ENCODE measurements at regions not wholly inside any gene's neighbourhood (a gene's known extent, or its start where the extent isn't known, plus 50 kb on each side); places are given as distances from the start of the nearest gene placed in this dataset.

GRCh38 chr18:41357708-41358107 lies 597.3 kb upstream of the PIK3C3 start:
- no peak for DNase-seq (ENCODE audit: low read depth in 3 of 3)

GRCh38 chr18:41353777-41354528 lies 601.1 kb upstream of the PIK3C3 start:
- no peak for DNase-seq (ENCODE audit: low read depth in 3 of 3)

GRCh38 chr18:41351430-41351829 lies 603.6 kb upstream of the PIK3C3 start:
- DNase-seq (ENCODE audit: low read depth in 3 of 3), result no peak

GRCh38 chr18:41347057-41347456 lies 608.0 kb upstream of the PIK3C3 start:
- no peak for DNase-seq (ENCODE audit: low read depth in 3 of 3)

GRCh38 chr18:41343808-41344207 lies 611.2 kb upstream of the PIK3C3 start:
- DNase-seq (ENCODE audit: low read depth in 3 of 3), result no peak

GRCh38 chr18:41338341-41338740 lies 616.7 kb upstream of the PIK3C3 start:
- no peak for DNase-seq (ENCODE audit: low read depth in 3 of 3)

GRCh38 chr18:41331661-41332060 lies 623.4 kb upstream of the PIK3C3 start:
- no peak for DNase-seq (ENCODE audit: low read depth in 3 of 3)

- DNase-seq (ENCODE audit: low read depth in 3 of 3), result no peak
These were observed 628.7 kb upstream of the PIK3C3 start for GRCh38 chr18:41326311-41326710.

- DNase-seq (ENCODE audit: low read depth in 3 of 3), result no peak
These were observed 630.1 kb upstream of the PIK3C3 start for GRCh38 chr18:41324934-41325333.

- no peak for DNase-seq (ENCODE audit: low read depth in 3 of 3)
These were observed 630.8 kb upstream of the PIK3C3 start for GRCh38 chr18:41324020-41324791.

- no peak for DNase-seq (ENCODE audit: low read depth in 3 of 3)
These were observed 632.0 kb upstream of the PIK3C3 start for GRCh38 chr18:41323044-41323443.

- no peak for DNase-seq (ENCODE audit: low read depth in 3 of 3)
These were observed 634.9 kb upstream of the PIK3C3 start for GRCh38 chr18:41320100-41320499.

GRCh38 chr18:41315134-41315533 lies 639.9 kb upstream of the PIK3C3 start:
- DNase-seq (ENCODE audit: low read depth in 3 of 3), result no peak

GRCh38 chr18:41311571-41312547 lies 643.2 kb upstream of the PIK3C3 start:
- DNase-seq (ENCODE audit: low read depth in 3 of 3), result no peak

GRCh38 chr18:41297740-41298139 lies 657.3 kb upstream of the PIK3C3 start:
- no peak for DNase-seq (ENCODE audit: low read depth in 3 of 3)

GRCh38 chr18:41269294-41269693 lies 685.7 kb upstream of the PIK3C3 start:
- DNase-seq (ENCODE audit: low read depth in 3 of 3), result no peak

GRCh38 chr18:41268271-41268670 lies 686.8 kb upstream of the PIK3C3 start:
- DNase-seq (ENCODE audit: low read depth in 3 of 3), result no peak

GRCh38 chr18:41266616-41267015 lies 688.4 kb upstream of the PIK3C3 start:
- DNase-seq (ENCODE audit: low read depth in 3 of 3), result no peak

GRCh38 chr18:41266204-41266603 lies 688.8 kb upstream of the PIK3C3 start:
- no peak for DNase-seq (ENCODE audit: low read depth in 3 of 3)

GRCh38 chr18:41265047-41265446 lies 690.0 kb upstream of the PIK3C3 start:
- no peak for DNase-seq (ENCODE audit: low read depth in 3 of 3)

GRCh38 chr18:41263956-41264355 lies 691.1 kb upstream of the PIK3C3 start:
- DNase-seq (ENCODE audit: low read depth in 3 of 3), result no peak

- DNase-seq (ENCODE audit: low read depth in 3 of 3), result no peak
These were observed 692.3 kb upstream of the PIK3C3 start for GRCh38 chr18:41262688-41263087.

All from stimulated activated CD4-positive, alpha-beta T cell treated with anti-CD3 and anti-CD28 coated beads, TNF-alpha, amount 100 ng/mL, for 48 hours (primary cell).